Bronchial epithelial cell (primary cell): ENCODE measurements at regions not wholly inside any gene's neighbourhood (a gene's known extent, or its start where the extent isn't known, plus 50 kb on each side); places are given as distances from the start of the nearest gene placed in this dataset.

Experiments
- DNase-seq: peaks from one replicate; pipeline ENCODE4 v3.0.0-alpha.2; 2010; ENCODE audit warnings: low read depth
- FAIRE-seq: peaks from 2 replicates; lab custom pipeline; 2011; peaks lifted over from hg19 to GRCh38; lab: Jason Lieb, UNC
- H3K27me3 ChIP-seq: 2 replicates; pipeline ENCODE4 v1.5.1; 2011; ENCODE audit warnings: low read length; ENCODE audit not compliant: control insufficient read depth, insufficient read depth
- H3K36me3 ChIP-seq: 2 replicates; pipeline ENCODE4 v1.5.1; 2011; ENCODE audit warnings: low read length; ENCODE audit not compliant: control insufficient read depth, insufficient read depth
- H3K4me3 ChIP-seq: 2 replicates; pipeline ENCODE4 v1.5.1; 2011; ENCODE audit warnings: mild to moderate bottlenecking, low read depth, low read length, control low read depth
- TF ChIP-seq, protein P1 (sequence below): IDR thresholded peaks from 2 replicates; pipeline ENCODE4 v1.5.1; 2011; ENCODE audit warnings: mild to moderate bottlenecking, moderate library complexity, low read length, control low read depth, inconsistent platforms; ENCODE audit not compliant: insufficient read depth, severe bottlenecking

DNA sequence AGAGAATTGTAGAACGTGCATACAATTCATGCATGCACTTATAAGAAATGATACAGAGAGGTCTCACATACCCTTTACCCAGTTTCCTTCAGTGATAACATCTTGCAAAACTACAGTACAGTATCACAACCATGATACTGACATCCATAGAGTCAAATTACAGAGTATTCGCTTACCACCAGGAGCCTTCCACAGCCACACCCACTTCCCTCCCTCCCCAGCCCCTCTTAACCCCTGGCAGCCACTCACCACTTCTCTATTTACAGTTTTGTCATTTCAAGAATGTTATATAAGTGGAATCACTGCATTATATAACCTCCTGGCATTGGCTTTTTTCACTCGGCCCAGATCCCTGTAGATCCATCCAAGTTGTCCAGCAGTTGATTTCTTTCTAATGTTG is 143.8 kb downstream of the ZNF248 start:
- H3K4me3 ChIP-seq, result no peak overlapping the region
- TF ChIP-seq, protein P1, sequence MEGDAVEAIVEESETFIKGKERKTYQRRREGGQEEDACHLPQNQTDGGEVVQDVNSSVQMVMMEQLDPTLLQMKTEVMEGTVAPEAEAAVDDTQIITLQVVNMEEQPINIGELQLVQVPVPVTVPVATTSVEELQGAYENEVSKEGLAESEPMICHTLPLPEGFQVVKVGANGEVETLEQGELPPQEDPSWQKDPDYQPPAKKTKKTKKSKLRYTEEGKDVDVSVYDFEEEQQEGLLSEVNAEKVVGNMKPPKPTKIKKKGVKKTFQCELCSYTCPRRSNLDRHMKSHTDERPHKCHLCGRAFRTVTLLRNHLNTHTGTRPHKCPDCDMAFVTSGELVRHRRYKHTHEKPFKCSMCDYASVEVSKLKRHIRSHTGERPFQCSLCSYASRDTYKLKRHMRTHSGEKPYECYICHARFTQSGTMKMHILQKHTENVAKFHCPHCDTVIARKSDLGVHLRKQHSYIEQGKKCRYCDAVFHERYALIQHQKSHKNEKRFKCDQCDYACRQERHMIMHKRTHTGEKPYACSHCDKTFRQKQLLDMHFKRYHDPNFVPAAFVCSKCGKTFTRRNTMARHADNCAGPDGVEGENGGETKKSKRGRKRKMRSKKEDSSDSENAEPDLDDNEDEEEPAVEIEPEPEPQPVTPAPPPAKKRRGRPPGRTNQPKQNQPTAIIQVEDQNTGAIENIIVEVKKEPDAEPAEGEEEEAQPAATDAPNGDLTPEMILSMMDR, result no peak
- H3K27me3 ChIP-seq, result no peaks in the 10 kb centered on the region
- DNase-seq, result no peak
- H3K36me3 ChIP-seq, result no peaks in the 10 kb centered on the region
- FAIRE-seq, result no peak

DNA sequence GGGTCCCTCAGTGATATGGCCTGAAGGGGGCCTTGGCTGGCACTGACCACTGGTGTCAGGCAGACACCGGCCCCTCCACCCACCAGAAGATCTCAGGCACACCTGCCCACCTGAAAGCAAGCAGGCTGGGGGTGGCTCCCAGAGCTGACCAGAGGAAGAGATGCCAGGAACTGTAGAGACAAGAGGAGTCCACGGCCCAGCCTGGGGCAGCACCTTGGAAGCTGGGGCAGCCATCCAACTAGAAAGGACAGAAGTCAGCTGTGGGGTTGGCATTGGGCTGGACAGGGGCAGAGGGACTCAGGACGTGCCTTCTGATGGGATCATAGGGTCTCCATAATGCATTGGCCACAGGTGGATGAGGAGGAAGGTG is 144.3 kb downstream of the ZNF248 start:
- H3K36me3 ChIP-seq, result no peaks in the 10 kb centered on the region
- FAIRE-seq (no peak), DNase-seq (no peak)
- H3K27me3 ChIP-seq, result no peaks in the 10 kb centered on the region
- TF ChIP-seq, protein P1, result no peak
- H3K4me3 ChIP-seq, result no peak overlapping the region

DNA sequence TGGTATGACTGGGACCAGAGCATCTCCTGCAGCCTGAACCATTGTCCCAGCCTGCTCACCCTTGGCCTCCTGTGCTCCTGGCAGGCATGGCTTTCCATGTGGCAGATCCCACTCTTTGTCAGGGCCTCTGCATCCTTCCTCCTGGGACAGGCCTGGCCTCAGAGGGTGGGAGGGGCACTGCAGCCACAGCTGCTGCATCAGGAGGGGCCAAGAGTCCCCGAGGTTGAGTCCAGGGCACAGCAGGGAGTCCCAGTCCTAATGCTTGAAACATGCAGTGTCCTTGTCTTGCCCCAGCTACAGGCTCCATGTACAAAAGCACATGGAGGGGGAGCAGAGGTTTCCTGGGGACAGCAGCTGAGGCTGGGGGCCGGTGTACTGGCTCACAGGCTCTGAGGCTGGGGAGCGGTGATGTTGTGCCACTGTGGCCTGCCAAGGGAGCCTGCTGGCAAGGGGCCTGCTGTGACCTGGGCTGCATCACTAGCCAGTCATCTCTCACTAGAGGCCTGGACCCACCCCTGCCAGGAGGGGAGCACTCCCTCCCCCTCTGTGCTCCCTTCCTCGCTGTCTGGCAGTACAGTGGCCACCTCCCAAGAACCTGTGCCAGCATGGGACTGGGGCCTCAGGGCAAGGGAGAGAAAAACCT is 144.8 kb downstream of the ZNF248 start:
- Histone ChIP-seq H3K36me3 (no peaks in the 10 kb centered on the region), H3K27me3 (no peaks in the 10 kb centered on the region), H3K4me3 (no peak overlapping the region)
- no peak for DNase-seq
- FAIRE-seq, result no peak
- TF ChIP-seq, protein P1, result no peak

GRCh38 chr10:37711617-37712488 is 145.6 kb downstream of the ZNF248 start:
- H3K4me3 ChIP-seq, result no peak overlapping the region
- FAIRE-seq (no peak), DNase-seq (no peak)
- TF ChIP-seq, protein P1, result no peak
- no peaks in the 10 kb centered on the region for H3K36me3 ChIP-seq
- H3K27me3 ChIP-seq, result no peaks in the 10 kb centered on the region

DNA sequence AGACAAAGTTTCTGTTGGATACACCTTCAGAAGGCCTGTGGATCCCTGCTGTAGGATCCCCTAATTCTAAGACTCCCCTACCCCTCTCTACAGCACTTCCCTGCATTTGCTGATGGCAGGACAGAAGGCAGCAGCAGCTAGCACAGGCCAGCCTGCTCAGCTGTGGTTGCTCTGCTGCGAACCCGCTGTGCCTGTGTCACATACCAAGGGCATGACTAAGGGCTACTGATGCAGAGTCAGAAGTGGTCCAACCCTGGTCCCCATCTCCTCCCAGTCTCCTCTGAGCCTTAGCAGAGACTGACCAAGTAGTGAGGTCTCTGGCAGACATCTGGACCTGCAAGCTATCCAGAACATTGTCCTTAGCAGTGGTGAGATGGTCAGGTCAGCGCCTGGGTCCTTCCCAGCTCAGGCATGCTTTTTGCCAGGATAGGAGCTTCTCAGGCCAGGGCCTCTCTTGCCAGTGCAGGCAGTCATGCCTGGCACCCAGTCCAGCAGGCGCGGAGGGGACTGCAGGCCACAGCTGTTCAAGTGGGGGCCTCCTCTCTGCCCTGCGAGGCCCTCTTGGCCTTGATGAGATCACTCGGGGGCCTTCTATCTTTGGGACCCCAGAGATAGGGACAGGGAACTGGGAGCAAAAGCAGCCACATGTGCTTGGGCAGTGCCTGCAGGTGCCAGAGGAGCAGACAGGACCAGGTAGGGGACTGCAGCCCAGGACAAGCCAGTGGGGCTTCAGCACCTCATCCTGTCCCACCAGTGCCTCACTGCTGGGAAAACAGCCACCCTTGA is 146.4 kb downstream of the ZNF248 start:
- H3K36me3 ChIP-seq, result no peaks in the 10 kb centered on the region
- no peaks in the 10 kb centered on the region for H3K27me3 ChIP-seq
- TF ChIP-seq, protein P1, result no peak
- FAIRE-seq (no peak), DNase-seq (no peak)
- H3K4me3 ChIP-seq, result no peak overlapping the region
